Caco-2 (cell line): ENCODE measurements at regions not wholly inside any gene's neighbourhood (a gene's known extent, or its start where the extent isn't known, plus 50 kb on each side); places are given as distances from the start of the nearest gene placed in this dataset.

Experiments
- BruUV-seq: library from RNA; stranded (reverse); fragments of 400-500 nt; replicated peaks from 2 replicates; lab custom pipeline; 2021; lab: Mats Ljungman, UMichigan
- CTCF ChIA-PET: fragments of 300-600 bp; sonication (Branson Sonifier 250); formaldehyde crosslinking; loops from one replicate; lab custom pipeline; 2022; ENCODE audit warnings: antibody characterized with exemption; lab: Charles Lee
- POLR2A ChIA-PET: fragments of 300-600 bp; sonication (Branson Sonifier 250); formaldehyde crosslinking; loops from one replicate; lab custom pipeline; 2022; ENCODE audit warnings: antibody characterized with exemption; lab: Charles Lee
- DNase-seq, 2 experiments: peaks; one replicate each; pipeline versions ENCODE4 v3.0.0 to v3.0.0-alpha.2; 2020 to 2022
- H3K27me3 ChIP-seq: replicated peaks from 2 replicates; pipeline ENCODE4 v1.6.0; 2011; ENCODE audit warnings: low read length; ENCODE audit not compliant: control insufficient read depth, insufficient read depth
- H3K36me3 ChIP-seq: 2 replicates; pipeline ENCODE4 v1.5.1; 2011; ENCODE audit warnings: low read length; ENCODE audit not compliant: control insufficient read depth, insufficient read depth
- H3K4me1 ChIP-seq: fragments of 250-450 bp; sonication (Bioruptor Pico); 2 replicates; pipeline ENCODE4 v1.5.1; 2020; ENCODE audit warnings: mild to moderate bottlenecking
- H3K4me3 ChIP-seq: 2 replicates; pipeline ENCODE4 v1.5.1; 2011; ENCODE audit warnings: low read depth, mild to moderate bottlenecking, control low read depth, low read length
- H3K9me3 ChIP-seq: fragments of 250-450 bp; sonication (Bioruptor Pico); 2 replicates; pipeline ENCODE4 v1.5.1; 2020; ENCODE audit warnings: mild to moderate bottlenecking, moderate library complexity
- H3K27ac Mint-ChIP-seq: one replicate; pipeline ENCODE4 v1.8.0; 2022; ENCODE audit warnings: mixed read lengths; ENCODE audit not compliant: unreplicated experiment
- H3K27me3 Mint-ChIP-seq: one replicate; pipeline ENCODE4 v1.8.0; 2022; ENCODE audit warnings: mixed read lengths; ENCODE audit not compliant: insufficient read depth, unreplicated experiment
- H3K36me3 Mint-ChIP-seq: one replicate; pipeline ENCODE4 v1.8.0; 2022; ENCODE audit warnings: mild to moderate bottlenecking, mixed read lengths; ENCODE audit not compliant: insufficient read depth, unreplicated experiment
- H3K4me1 Mint-ChIP-seq: one replicate; pipeline ENCODE4 v1.8.0; 2022; ENCODE audit warnings: low read depth, mixed read lengths; ENCODE audit not compliant: unreplicated experiment
- H3K4me3 Mint-ChIP-seq: one replicate; pipeline ENCODE4 v1.8.0; 2022; ENCODE audit warnings: mild to moderate bottlenecking, moderate library complexity, mixed read lengths; ENCODE audit not compliant: unreplicated experiment
- H3K9me3 Mint-ChIP-seq: one replicate; pipeline ENCODE4 v1.8.0; 2022; ENCODE audit warnings: mixed read lengths; ENCODE audit not compliant: unreplicated experiment
- CTCF ChIP-seq, 2 experiments: fragments of 200-600 bp in 1 of 2; IDR thresholded peaks; 1 replicate in 1 of 2; 2 replicates in 1 of 2; pipeline versions ENCODE4 v1.5.1 to v1.8.0; 2011 to 2022; ENCODE audit warnings: antibody characterized with exemption in 1 of 2, control low read depth in 1 of 2, inconsistent platforms in 1 of 2, low read depth in 1 of 2, low read length in 1 of 2, mild to moderate bottlenecking in 1 of 2, moderate library complexity in 1 of 2; ENCODE audit not compliant: insufficient read depth in 1 of 2, severe bottlenecking in 1 of 2, unreplicated experiment in 1 of 2
- intact Hi-C: fragments of 100-400 bp; cut with micrococcal nuclease; formaldehyde crosslinking; loops from one replicate; pipeline ENCODE4 v1.10.0; 2022; ENCODE audit not compliant: unreplicated experiment

GRCh38 chr2:126399001-126399400 lies 257.0 kb upstream of the GYPC start:
- intact Hi-C loops, result loop anchor here (1.0 kb wide), 1 partner anchor 378 kb away; no protein-coding TSS in a partner anchor
- ChIA-PET POLR2A (no interaction called here), CTCF (interaction anchor here (0.6 to 1.5 kb wide), 3 partner anchors 163 to 573 kb away, joined by 4 to 7 read pairs (median 4); no protein-coding TSS in a partner anchor)
- peaks cover 9% of the 10 kb centered on the region for H3K9me3 Mint-ChIP-seq
- Histone ChIP-seq H3K9me3 (no peaks in the 10 kb centered on the region), H3K36me3 (no peaks in the 10 kb centered on the region), H3K4me3 (no peak overlapping the region), H3K4me1 (no peaks in the 10 kb centered on the region), H3K27me3 (no peaks in the 10 kb centered on the region)
- H3K4me1 Mint-ChIP-seq, result no peaks in the 10 kb centered on the region
- no peaks in the 10 kb centered on the region for H3K36me3 Mint-ChIP-seq
- BruUV-seq, result no TSS peak
- TF ChIP-seq CTCF (IDR thresholded peaks at IDR 0.05; ENCODE audit: insufficient read depth in 1 of 2, low read depth in 1 of 2, low read length in 1 of 2, severe bottlenecking in 1 of 2, unreplicated experiment in 1 of 2), result peak; percentile 8 to 31
- peak in 1 of 2 experiments; percentile 16 for DNase-seq
- H3K27me3 Mint-ChIP-seq, result peaks cover 8% of the 10 kb centered on the region
- no peak overlapping the region for H3K4me3 Mint-ChIP-seq
- H3K27ac Mint-ChIP-seq, result no peak overlapping the region

GRCh38 chr2:126403039-126403628 lies 252.8 kb upstream of the GYPC start:
- Histone ChIP-seq H3K4me3 (no peak overlapping the region), H3K4me1 (no peaks in the 10 kb centered on the region), H3K36me3 (no peaks in the 10 kb centered on the region), H3K9me3 (no peaks in the 10 kb centered on the region), H3K27me3 (no peaks in the 10 kb centered on the region)
- TF ChIP-seq CTCF (IDR thresholded peaks at IDR 0.05; ENCODE audit: insufficient read depth in 1 of 2, low read depth in 1 of 2, low read length in 1 of 2, severe bottlenecking in 1 of 2, unreplicated experiment in 1 of 2), result no peak
- no TSS peak for BruUV-seq
- no peak overlapping the region for H3K27ac Mint-ChIP-seq
- H3K9me3 Mint-ChIP-seq, result no peaks in the 10 kb centered on the region
- DNase-seq, result no peak
- ChIA-PET POLR2A (no interaction called here), CTCF (no interaction called here)
- H3K27me3 Mint-ChIP-seq, result peaks cover 27% of the 10 kb centered on the region
- no peaks in the 10 kb centered on the region for H3K36me3 Mint-ChIP-seq
- H3K4me3 Mint-ChIP-seq, result no peak overlapping the region
- intact Hi-C loops, result no loop called here
- no peaks in the 10 kb centered on the region for H3K4me1 Mint-ChIP-seq

- no peaks in the 10 kb centered on the region for H3K36me3 ChIP-seq
- Mint-ChIP-seq H3K4me3 (no peak overlapping the region), H3K36me3 (no peaks in the 10 kb centered on the region), H3K4me1 (no peaks in the 10 kb centered on the region), H3K9me3 (no peaks in the 10 kb centered on the region), H3K27ac (no peak overlapping the region), H3K27me3 (peaks cover 32% of the 10 kb centered on the region)
- CTCF ChIA-PET, result no interaction called here
- no peak for TF ChIP-seq CTCF (IDR thresholded peaks at IDR 0.05; ENCODE audit: insufficient read depth in 1 of 2, low read depth in 1 of 2, low read length in 1 of 2, severe bottlenecking in 1 of 2, unreplicated experiment in 1 of 2)
- no peak for DNase-seq
- no TSS peak for BruUV-seq
- no peaks in the 10 kb centered on the region for H3K4me1 ChIP-seq
- no peaks in the 10 kb centered on the region for H3K9me3 ChIP-seq
- H3K4me3 ChIP-seq, result no peak overlapping the region
- H3K27me3 ChIP-seq, result no peaks in the 10 kb centered on the region
- POLR2A ChIA-PET, result no interaction called here
- intact Hi-C loops, result no loop called here
These were observed 249.7 kb upstream of the GYPC start for GRCh38 chr2:126406267-126406666.
